Osteocyte (in vitro differentiated cells): ENCODE measurements at regions not wholly inside any gene's neighbourhood (a gene's known extent, or its start where the extent isn't known, plus 50 kb on each side); places are given as distances from the start of the nearest gene placed in this dataset.

Experiments
- DNase-seq: peaks from one replicate; pipeline ENCODE4 v3.0.0; 2021; ENCODE audit warnings: mixed read lengths; ENCODE audit not compliant: unreplicated experiment; ENCODE audit errors: extremely low spot score
- H3K27ac Mint-ChIP-seq: one replicate; pipeline ENCODE4 v1.8.0; 2021; ENCODE audit warnings: mild to moderate bottlenecking, mixed read lengths; ENCODE audit not compliant: unreplicated experiment
- H3K27me3 Mint-ChIP-seq: one replicate; pipeline ENCODE4 v1.8.0; 2021; ENCODE audit warnings: mixed read lengths; ENCODE audit not compliant: unreplicated experiment
- H3K36me3 Mint-ChIP-seq: one replicate; pipeline ENCODE4 v1.8.0; 2021; ENCODE audit warnings: mixed read lengths; ENCODE audit not compliant: unreplicated experiment
- H3K4me1 Mint-ChIP-seq: one replicate; pipeline ENCODE4 v1.8.0; 2021; ENCODE audit warnings: mixed read lengths; ENCODE audit not compliant: unreplicated experiment
- H3K4me3 Mint-ChIP-seq: one replicate; pipeline ENCODE4 v1.8.0; 2021; ENCODE audit warnings: mild to moderate bottlenecking, moderate library complexity, mixed read lengths; ENCODE audit not compliant: unreplicated experiment
- H3K9me3 Mint-ChIP-seq: one replicate; pipeline ENCODE4 v1.8.0; 2021; ENCODE audit warnings: mixed read lengths; ENCODE audit not compliant: unreplicated experiment
- CTCF ChIP-seq: fragments of 200-600 bp; sonication (generic); IDR thresholded peaks from 2 replicates; pipeline ENCODE4 v1.5.0; 2021; ENCODE audit warnings: antibody characterized with exemption, mild to moderate bottlenecking, moderate library complexity

- Mint-ChIP-seq H3K27ac (no peak overlapping the region), H3K4me3 (no peak overlapping the region), H3K36me3 (no peaks in the 10 kb centered on the region), H3K4me1 (no peaks in the 10 kb centered on the region), H3K9me3 (no peaks in the 10 kb centered on the region), H3K27me3 (no peaks in the 10 kb centered on the region)
- no peak for TF ChIP-seq CTCF
- no peak for DNase-seq
Measured at GRCh38 chr12:3416670-3417069, 74.3 kb upstream of the PRMT8 start.

GRCh38 chr12:3417113-3417512 lies 73.9 kb upstream of the PRMT8 start:
- TF ChIP-seq CTCF, result no peak
- H3K4me1 Mint-ChIP-seq, result no peaks in the 10 kb centered on the region
- H3K27ac Mint-ChIP-seq, result no peak overlapping the region
- DNase-seq, result no peak
- no peaks in the 10 kb centered on the region for H3K27me3 Mint-ChIP-seq
- H3K4me3 Mint-ChIP-seq, result no peak overlapping the region
- H3K36me3 Mint-ChIP-seq, result no peaks in the 10 kb centered on the region
- no peaks in the 10 kb centered on the region for H3K9me3 Mint-ChIP-seq

- H3K9me3 Mint-ChIP-seq, result no peaks in the 10 kb centered on the region
- no peak overlapping the region for H3K27ac Mint-ChIP-seq
- no peak for DNase-seq
- no peak overlapping the region for H3K4me3 Mint-ChIP-seq
- no peaks in the 10 kb centered on the region for H3K36me3 Mint-ChIP-seq
- no peaks in the 10 kb centered on the region for H3K27me3 Mint-ChIP-seq
- no peaks in the 10 kb centered on the region for H3K4me1 Mint-ChIP-seq
- TF ChIP-seq CTCF, result no peak
Measured at GRCh38 chr12:3417937-3418462, 73.0 kb upstream of the PRMT8 start.

GRCh38 chr12:3418609-3419390 lies 72.2 kb upstream of the PRMT8 start:
- no peaks in the 10 kb centered on the region for H3K9me3 Mint-ChIP-seq
- H3K4me1 Mint-ChIP-seq, result no peaks in the 10 kb centered on the region
- H3K36me3 Mint-ChIP-seq, result no peaks in the 10 kb centered on the region
- no peaks in the 10 kb centered on the region for H3K27me3 Mint-ChIP-seq
- H3K4me3 Mint-ChIP-seq, result no peak overlapping the region
- no peak for TF ChIP-seq CTCF
- no peak overlapping the region for H3K27ac Mint-ChIP-seq
- no peak for DNase-seq

GRCh38 chr12:3419558-3419957 lies 71.4 kb upstream of the PRMT8 start:
- no peak overlapping the region for H3K27ac Mint-ChIP-seq
- H3K4me1 Mint-ChIP-seq, result no peaks in the 10 kb centered on the region
- no peak overlapping the region for H3K4me3 Mint-ChIP-seq
- no peak for DNase-seq
- no peaks in the 10 kb centered on the region for H3K9me3 Mint-ChIP-seq
- no peaks in the 10 kb centered on the region for H3K27me3 Mint-ChIP-seq
- no peak for TF ChIP-seq CTCF
- H3K36me3 Mint-ChIP-seq, result no peaks in the 10 kb centered on the region
